NCI-H526 (cell line): ENCODE measurements at regions not wholly inside any gene's neighbourhood (a gene's known extent, or its start where the extent isn't known, plus 50 kb on each side); places are given as distances from the start of the nearest gene placed in this dataset.

Experiments used
- DNase-seq, 2 experiments: peaks; one replicate each; lab custom pipeline; 2025; lab: John Stamatoyannopoulos, UW

GRCh38 chr9:109665736-109666135, 114.3 kb upstream of the PALM2AKAP2 start:
- DNase-seq = peak in 1 of 2 experiments; percentile 8

- DNase-seq = no peak
Observed at GRCh38 chr9:109681301-109681700, 98.7 kb upstream of the PALM2AKAP2 start.

GRCh38 chr9:109682227-109682626, 97.8 kb upstream of the PALM2AKAP2 start:
- no peak for DNase-seq

- no peak for DNase-seq
Observed at GRCh38 chr9:109683521-109683920, 96.5 kb upstream of the PALM2AKAP2 start.

- no peak for DNase-seq
Observed at GRCh38 chr9:109689701-109690100, 90.3 kb upstream of the PALM2AKAP2 start.

GRCh38 chr9:109699019-109699418, 81.0 kb upstream of the PALM2AKAP2 start:
- no peak for DNase-seq

- DNase-seq = no peak
Observed at GRCh38 chr9:109704546-109704945, 75.5 kb upstream of the PALM2AKAP2 start.

- no peak for DNase-seq
Observed at GRCh38 chr9:109705515-109705914, 74.5 kb upstream of the PALM2AKAP2 start.

GRCh38 chr9:109707355-109707754, 72.6 kb upstream of the PALM2AKAP2 start:
- DNase-seq = no peak

- DNase-seq = no peak
Observed at GRCh38 chr9:109708451-109708945, 71.5 kb upstream of the PALM2AKAP2 start.

- no peak for DNase-seq
Observed at GRCh38 chr9:109709866-109710265, 70.1 kb upstream of the PALM2AKAP2 start.

GRCh38 chr9:109710830-109711229, 69.2 kb upstream of the PALM2AKAP2 start:
- no peak for DNase-seq

GRCh38 chr9:109715344-109715743, 64.7 kb upstream of the PALM2AKAP2 start:
- DNase-seq = no peak

GRCh38 chr9:109716631-109717030, 63.4 kb upstream of the PALM2AKAP2 start:
- DNase-seq = no peak

- no peak for DNase-seq
Observed at GRCh38 chr9:109717342-109717741, 62.7 kb upstream of the PALM2AKAP2 start.

- DNase-seq = no peak
Observed at GRCh38 chr9:109718861-109719260, 61.1 kb upstream of the PALM2AKAP2 start.

- DNase-seq = no peak
Observed at GRCh38 chr9:109721001-109721400, 59.0 kb upstream of the PALM2AKAP2 start.

GRCh38 chr9:109722007-109722406, 58.0 kb upstream of the PALM2AKAP2 start:
- DNase-seq = no peak

- DNase-seq = no peak
Observed at GRCh38 chr9:109723781-109724180, 56.2 kb upstream of the PALM2AKAP2 start.

- DNase-seq = no peak
Observed at GRCh38 chr9:109725460-109725859, 54.5 kb upstream of the PALM2AKAP2 start.

- no peak for DNase-seq
Observed at GRCh38 chr9:109726119-109726518, 53.9 kb upstream of the PALM2AKAP2 start.

GRCh38 chr9:109728686-109729300, 51.2 kb upstream of the PALM2AKAP2 start:
- no peak for DNase-seq

- no peak for DNase-seq
Observed at GRCh38 chr9:109729513-109729912, 50.5 kb upstream of the PALM2AKAP2 start.
